ENCODE measurements at regions not wholly inside any gene's neighbourhood (a gene's known extent, or its start where the extent isn't known, plus 50 kb on each side); places are given as distances from the start of the nearest gene placed in this dataset.
A peak's percentile ranks its signal among the peaks of the same experiment; 100 is the strongest.

DNA sequence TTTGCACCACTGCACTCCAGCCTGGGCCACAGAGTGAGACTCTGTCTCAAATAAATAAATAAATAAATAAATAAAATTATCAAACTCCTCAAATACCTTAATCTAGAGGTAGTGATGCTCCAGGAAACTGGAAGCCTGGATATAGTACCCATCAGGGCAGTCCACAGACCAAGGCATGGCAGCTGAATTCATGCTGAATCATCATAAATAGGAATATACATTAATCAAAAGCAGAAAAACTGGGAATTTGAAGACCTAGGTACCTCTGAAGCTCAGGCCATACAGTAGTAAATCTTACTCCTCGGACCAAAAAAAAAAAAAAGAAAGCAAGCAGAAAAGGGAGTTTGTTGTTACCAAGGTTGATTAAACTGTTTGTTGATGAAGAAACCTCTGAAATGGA, 184.2 kb upstream of the CHODL start:
- Histone ChIP-seq H3K4me3 (ENCODE audit: severe bottlenecking) (no peak overlapping the region), H3K27me3 (ENCODE audit: insufficient read depth, poor library complexity, severe bottlenecking) (peaks cover 3% of the 10 kb centered on the region), H3K4me1 (ENCODE audit: insufficient read depth, poor library complexity, severe bottlenecking) (no peaks in the 10 kb centered on the region), H3K27ac (ENCODE audit: poor library complexity, severe bottlenecking) (no peak overlapping the region), H3K9me3 (ENCODE audit: severe bottlenecking) (no peaks in the 10 kb centered on the region), H3K36me3 (ENCODE audit: low read depth) (no peaks in the 10 kb centered on the region)
- DNase-seq (ENCODE audit: low spot score) = no peak
- no peak for ATAC-seq (ENCODE audit: low read depth)
- TF ChIP-seq, protein P1, sequence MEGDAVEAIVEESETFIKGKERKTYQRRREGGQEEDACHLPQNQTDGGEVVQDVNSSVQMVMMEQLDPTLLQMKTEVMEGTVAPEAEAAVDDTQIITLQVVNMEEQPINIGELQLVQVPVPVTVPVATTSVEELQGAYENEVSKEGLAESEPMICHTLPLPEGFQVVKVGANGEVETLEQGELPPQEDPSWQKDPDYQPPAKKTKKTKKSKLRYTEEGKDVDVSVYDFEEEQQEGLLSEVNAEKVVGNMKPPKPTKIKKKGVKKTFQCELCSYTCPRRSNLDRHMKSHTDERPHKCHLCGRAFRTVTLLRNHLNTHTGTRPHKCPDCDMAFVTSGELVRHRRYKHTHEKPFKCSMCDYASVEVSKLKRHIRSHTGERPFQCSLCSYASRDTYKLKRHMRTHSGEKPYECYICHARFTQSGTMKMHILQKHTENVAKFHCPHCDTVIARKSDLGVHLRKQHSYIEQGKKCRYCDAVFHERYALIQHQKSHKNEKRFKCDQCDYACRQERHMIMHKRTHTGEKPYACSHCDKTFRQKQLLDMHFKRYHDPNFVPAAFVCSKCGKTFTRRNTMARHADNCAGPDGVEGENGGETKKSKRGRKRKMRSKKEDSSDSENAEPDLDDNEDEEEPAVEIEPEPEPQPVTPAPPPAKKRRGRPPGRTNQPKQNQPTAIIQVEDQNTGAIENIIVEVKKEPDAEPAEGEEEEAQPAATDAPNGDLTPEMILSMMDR (IDR thresholded peaks at IDR 0.05; ENCODE audit: poor library complexity, severe bottlenecking) = no peak

DNA sequence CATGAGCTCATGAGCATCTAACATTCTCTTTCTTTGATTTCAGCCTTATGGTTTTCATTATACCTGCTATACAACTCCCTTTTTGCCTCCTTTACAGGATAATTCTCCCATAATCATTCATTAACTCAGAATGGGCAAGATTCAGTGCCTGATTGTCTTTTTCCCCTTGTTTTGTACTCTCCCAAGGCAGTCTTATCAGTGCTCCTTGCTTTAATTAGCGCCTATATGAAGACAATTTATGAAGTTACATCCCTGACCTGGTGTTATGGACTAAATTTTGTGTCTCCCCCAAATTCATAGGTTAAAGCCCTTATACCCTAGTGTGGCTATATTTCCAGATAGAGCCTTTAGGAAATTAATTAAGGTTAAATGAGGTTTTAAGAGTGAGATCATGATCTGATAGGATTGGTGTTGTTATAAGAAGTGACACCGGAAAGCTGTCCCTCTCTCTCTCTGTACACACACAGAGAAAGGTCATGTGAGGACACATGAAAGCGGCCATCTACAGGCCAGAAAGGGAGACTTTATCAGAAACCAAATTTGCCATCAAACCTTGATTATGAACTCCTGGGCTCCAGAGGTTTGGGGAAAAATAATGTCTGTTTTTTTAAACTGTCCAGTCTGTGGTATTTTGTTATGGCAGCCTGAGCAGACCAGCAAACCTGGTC, 185.8 kb upstream of the CHODL start:
- ATAC-seq (ENCODE audit: low read depth) (no peak), DNase-seq (ENCODE audit: low spot score) (no peak)
- peaks cover 14% of the 10 kb centered on the region for H3K27me3 ChIP-seq (ENCODE audit: insufficient read depth, poor library complexity, severe bottlenecking)
- H3K36me3 ChIP-seq (ENCODE audit: low read depth) = no peaks in the 10 kb centered on the region
- H3K9me3 ChIP-seq (ENCODE audit: severe bottlenecking) = no peaks in the 10 kb centered on the region
- no peak overlapping the region for H3K4me3 ChIP-seq (ENCODE audit: severe bottlenecking)
- H3K27ac ChIP-seq (ENCODE audit: poor library complexity, severe bottlenecking) = no peak overlapping the region
- TF ChIP-seq, protein P1 (IDR thresholded peaks at IDR 0.05; ENCODE audit: poor library complexity, severe bottlenecking) = no peak
- no peaks in the 10 kb centered on the region for H3K4me1 ChIP-seq (ENCODE audit: insufficient read depth, poor library complexity, severe bottlenecking)

DNA sequence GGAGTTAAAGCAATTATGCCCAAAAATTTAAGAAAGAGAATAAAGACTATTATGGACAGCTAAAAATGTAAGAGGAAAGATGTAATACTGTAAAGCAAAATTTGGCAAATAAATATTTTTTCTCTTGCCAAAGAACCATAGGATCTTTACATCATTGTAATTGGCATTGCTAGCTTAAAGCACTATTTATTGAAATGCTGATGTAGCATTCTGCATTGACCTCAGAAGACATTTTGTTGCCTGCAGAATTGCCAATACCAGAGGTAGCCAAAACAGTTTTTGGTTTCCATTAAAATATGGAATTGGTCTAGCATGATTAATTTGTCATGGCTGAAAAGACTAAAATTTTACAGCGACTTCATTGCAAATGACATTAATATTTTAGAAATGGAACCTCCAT, 191.5 kb upstream of the CHODL start:
- Histone ChIP-seq H3K27me3 (ENCODE audit: insufficient read depth, poor library complexity, severe bottlenecking) (peaks cover 19% of the 10 kb centered on the region), H3K9me3 (ENCODE audit: severe bottlenecking) (no peaks in the 10 kb centered on the region), H3K27ac (ENCODE audit: poor library complexity, severe bottlenecking) (no peak overlapping the region), H3K4me3 (ENCODE audit: severe bottlenecking) (no peak overlapping the region), H3K36me3 (ENCODE audit: low read depth) (no peaks in the 10 kb centered on the region), H3K4me1 (ENCODE audit: insufficient read depth, poor library complexity, severe bottlenecking) (no peaks in the 10 kb centered on the region)
- ATAC-seq (ENCODE audit: low read depth) (no peak), DNase-seq (ENCODE audit: low spot score) (no peak)
- TF ChIP-seq, protein P1 (IDR thresholded peaks at IDR 0.05; ENCODE audit: poor library complexity, severe bottlenecking) = no peak

DNA sequence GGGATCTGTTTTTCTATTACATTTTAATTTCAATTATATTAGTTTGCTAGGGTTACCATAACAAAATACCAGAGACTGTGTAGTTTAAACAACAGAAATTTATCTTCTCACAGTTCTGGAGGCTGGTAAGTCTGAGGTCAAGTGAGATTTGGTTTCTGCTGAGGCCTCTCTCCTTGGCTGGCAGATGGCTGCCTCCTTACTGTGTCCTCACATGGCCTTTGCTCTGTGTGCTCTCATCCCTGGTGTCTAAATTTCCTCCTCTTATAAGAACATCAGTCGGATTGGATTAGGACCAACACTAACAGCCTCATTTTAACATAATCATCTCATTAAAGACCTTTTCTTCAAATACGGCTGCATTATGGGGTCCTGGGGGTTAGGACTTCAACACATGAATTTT, 195.2 kb upstream of the CHODL start:
- Histone ChIP-seq H3K4me1 (ENCODE audit: insufficient read depth, poor library complexity, severe bottlenecking) (no peaks in the 10 kb centered on the region), H3K27ac (ENCODE audit: poor library complexity, severe bottlenecking) (no peak overlapping the region), H3K9me3 (ENCODE audit: severe bottlenecking) (no peaks in the 10 kb centered on the region), H3K36me3 (ENCODE audit: low read depth) (no peaks in the 10 kb centered on the region), H3K27me3 (ENCODE audit: insufficient read depth, poor library complexity, severe bottlenecking) (peaks cover 8% of the 10 kb centered on the region), H3K4me3 (ENCODE audit: severe bottlenecking) (no peak overlapping the region)
- no peak for ATAC-seq (ENCODE audit: low read depth)
- no peak for DNase-seq (ENCODE audit: low spot score)
- TF ChIP-seq, protein P1 (IDR thresholded peaks at IDR 0.05; ENCODE audit: poor library complexity, severe bottlenecking) = no peak

DNA sequence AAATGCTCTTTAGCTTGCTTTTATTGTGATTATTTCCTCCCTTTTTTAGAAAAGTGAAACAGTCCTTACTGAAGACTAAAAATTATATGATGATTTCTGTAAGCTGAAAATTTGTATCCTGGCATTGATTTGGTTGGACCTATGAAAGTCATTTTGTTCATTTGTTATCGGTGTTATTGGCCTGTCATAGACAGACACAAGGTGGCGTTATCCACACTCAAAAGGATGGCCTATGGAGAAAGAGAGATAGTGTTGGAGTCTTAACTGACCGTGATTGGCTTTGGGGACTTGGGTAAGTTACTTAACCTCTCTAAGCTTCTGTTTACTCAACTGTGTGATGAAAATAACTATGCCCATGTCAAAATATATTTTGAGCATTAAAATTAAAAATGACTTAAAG, 203.6 kb upstream of the CHODL start:
- TF ChIP-seq, protein P1 (IDR thresholded peaks at IDR 0.05; ENCODE audit: poor library complexity, severe bottlenecking) = peak; percentile 64
- Histone ChIP-seq H3K36me3 (ENCODE audit: low read depth) (no peaks in the 10 kb centered on the region), H3K4me1 (ENCODE audit: insufficient read depth, poor library complexity, severe bottlenecking) (no peaks in the 10 kb centered on the region), H3K9me3 (ENCODE audit: severe bottlenecking) (no peaks in the 10 kb centered on the region), H3K27me3 (ENCODE audit: insufficient read depth, poor library complexity, severe bottlenecking) (peaks cover 6% of the 10 kb centered on the region), H3K4me3 (ENCODE audit: severe bottlenecking) (no peak overlapping the region), H3K27ac (ENCODE audit: poor library complexity, severe bottlenecking) (no peak overlapping the region)
- peak; percentile 61; the same call in 2 of the 3 replicates for ATAC-seq (ENCODE audit: low read depth)
- no peak for DNase-seq (ENCODE audit: low spot score)
